ENCODE measurements at regions not wholly inside any gene's neighbourhood (a gene's known extent, or its start where the extent isn't known, plus 50 kb on each side); places are given as distances from the start of the nearest gene placed in this dataset.
"Not testable (repeated sequence)": the region's sequence is repeated elsewhere in the genome, so short reads cannot be mapped to it uniquely, and the experiment has no call there.

DNA sequence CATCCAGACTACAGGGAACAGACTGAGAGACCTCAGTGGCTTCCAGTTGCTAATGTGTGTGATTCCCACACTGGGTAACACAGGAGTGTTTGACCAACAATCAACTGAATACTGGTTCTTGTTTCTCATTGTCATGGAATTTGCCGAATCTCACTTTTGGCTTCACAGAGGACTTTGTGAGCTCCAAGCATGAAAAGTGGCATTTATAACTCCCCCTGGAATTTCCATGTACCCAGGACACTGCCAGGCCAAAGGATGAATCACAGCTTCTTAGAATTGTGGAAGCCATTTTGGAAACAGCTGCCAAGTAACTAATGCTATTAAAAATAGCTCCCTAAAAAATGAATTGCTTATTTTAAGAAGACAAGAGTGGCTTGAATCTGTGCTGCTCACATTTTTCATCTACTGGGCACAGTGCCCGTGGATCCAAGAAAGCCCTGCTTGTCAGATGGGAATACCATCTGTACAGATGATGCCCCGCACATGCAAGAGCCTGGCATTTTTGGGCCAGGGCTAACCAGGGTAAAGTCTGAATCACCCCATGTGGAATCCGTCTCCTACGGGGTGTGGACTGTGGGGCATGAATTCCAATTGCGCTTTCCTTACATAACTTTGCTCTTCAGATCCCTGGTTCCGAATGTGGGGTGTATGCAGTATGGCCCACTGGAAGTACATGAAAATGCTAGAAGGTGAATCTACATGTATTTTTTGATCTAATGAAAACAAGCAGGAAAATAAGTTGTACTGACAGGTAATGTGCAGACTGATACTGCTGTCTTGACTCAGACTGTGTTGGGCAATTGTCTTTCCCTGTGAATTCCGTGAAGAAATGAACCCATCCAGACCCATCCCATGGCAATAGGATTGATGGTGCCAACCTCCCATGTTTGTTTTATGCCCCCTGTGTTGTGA, 487.3 kb downstream of the SIPA1L2 start:
- peak; percentile 80 for DNase-seq (ENCODE audit: low spot score)

GRCh38 chr1:232141167-232141448, 488.8 kb downstream of the SIPA1L2 start:
- not testable (repeated sequence) for DNase-seq (ENCODE audit: low spot score)

DNA sequence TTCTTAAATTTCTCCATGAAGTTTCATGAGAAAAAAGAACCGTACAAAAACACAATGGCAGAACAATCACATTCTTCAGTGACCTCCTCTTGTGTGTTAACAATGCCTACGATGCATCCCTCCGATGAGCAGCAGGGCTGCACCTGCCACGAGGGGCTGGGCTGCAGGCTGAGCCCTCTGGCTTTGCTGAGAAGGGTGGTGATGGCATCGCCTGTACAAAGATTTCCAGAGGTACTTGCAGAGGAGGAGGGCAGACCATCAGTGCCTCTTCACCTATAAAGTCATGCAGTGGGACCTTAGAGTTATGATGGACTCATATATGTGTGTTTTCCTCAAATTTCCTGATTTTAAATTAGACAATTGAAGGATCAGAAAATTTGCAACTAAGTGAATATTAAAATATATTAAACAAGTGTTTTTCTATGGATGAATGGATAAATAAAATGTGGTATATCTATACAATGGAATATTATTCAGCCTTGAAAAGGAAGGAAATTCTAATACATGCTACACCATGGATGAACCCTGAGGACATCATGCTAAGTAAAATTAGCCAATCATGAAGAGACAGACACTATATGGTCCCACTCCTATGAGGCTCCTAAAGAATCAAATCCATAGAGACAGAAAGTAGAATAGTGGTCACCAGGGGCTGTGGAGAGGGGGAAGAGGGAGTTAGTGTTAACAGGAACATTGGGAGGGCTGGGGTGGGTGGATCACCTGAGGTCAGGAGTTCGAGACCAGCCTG, 489.3 kb downstream of the SIPA1L2 start:
- no peak for DNase-seq (ENCODE audit: low spot score)

- DNase-seq (ENCODE audit: low spot score), result no peak
These were observed 490.5 kb downstream of the SIPA1L2 start for GRCh38 chr1:232139444-232139843.

DNA sequence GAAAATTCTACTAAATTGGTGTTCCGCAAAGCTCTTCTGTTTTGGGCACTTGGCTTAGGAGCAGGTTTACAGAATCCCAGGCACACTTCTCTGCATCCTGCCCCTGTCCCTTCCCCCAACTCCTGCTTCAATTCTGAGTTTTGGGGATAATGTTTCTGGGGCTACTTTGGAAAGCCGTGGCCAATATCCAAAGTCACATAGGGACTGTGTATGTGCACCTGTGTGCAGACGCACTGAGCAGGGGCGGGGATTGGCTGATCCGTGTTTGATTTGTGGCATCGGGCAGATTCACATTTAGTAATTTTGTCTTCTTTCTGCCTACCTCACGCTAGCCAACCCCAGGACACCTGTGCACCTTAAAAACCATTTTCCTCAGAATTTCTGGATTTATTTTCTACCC, 491.9 kb downstream of the SIPA1L2 start:
- no peak for DNase-seq (ENCODE audit: low spot score)

DNA sequence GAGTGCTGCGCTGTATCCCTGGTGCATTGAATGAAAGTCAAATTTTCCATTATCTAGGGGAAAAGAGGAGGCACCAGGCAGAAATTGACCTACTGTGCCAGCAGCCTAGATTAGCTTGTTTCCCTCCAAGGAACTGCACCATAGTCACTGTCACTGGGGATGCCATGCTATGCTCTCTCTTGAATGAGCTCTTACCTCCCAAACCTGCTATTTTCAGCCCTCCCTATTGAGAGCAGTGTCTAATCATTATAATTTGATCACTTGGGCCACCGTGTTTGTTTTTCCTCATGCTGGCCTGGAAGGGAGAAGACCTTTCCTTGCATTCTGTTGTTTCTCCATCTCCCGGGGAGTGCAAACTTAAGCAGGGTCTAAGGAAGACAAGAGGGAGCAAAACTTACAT, 492.9 kb downstream of the SIPA1L2 start:
- DNase-seq (ENCODE audit: low spot score), result no peak

GRCh38 chr1:232136136-232136535, 493.8 kb downstream of the SIPA1L2 start:
- no peak for DNase-seq (ENCODE audit: low spot score)

DNA sequence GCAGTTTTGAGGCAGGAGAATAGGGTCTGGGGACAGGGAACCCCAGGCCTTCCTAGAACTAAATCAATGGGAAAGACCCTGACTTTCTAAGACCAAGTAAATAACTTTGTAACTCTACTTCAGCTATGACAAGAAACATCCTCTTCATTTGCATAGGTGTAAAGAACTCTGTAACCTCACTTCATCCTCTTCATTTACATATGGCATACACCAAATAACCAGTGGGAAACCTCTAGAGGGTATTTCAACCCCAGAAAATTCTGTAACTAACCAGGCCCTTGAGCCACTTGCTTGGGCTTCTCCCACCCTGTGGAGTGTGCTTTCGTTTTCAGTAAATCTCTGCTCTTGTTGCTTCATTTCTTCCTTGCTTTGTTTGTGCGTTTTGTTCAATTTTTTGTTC, 495.6 kb downstream of the SIPA1L2 start:
- DNase-seq (ENCODE audit: low spot score), result no peak

GRCh38 chr1:232132572-232132971, 497.4 kb downstream of the SIPA1L2 start:
- no peak for DNase-seq (ENCODE audit: low spot score)

DNA sequence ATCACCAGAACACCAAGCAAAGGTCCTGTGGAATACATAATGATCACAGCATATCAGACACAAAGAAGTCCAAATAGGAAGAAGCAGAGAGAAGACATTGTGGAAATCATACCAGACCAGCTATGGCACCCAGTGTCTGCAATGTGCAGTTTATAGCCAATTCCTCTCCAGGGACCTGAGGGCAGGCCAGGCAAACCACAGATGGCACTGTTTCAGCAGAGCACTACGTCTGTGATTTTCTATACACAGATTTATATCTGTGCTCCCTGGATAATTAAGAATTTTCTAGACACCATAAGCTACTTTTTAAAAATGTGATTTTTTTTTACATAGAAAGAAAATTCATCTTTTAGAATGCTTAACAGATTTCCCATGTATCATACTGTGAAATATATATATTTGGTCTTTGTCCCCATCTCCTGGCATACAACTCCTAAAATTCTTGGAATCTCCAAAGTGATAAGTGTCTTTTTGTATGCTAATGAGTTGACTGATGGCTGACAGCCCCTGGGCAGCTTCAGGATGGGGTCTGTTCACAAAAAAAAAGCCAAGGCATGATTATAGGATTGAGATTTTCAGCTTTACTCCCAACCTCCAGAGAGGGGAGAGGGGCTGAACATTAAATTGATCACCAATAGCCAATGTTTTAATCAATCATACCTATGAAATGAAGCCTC, 498.1 kb downstream of the SIPA1L2 start:
- no peak for DNase-seq (ENCODE audit: low spot score)

DNA sequence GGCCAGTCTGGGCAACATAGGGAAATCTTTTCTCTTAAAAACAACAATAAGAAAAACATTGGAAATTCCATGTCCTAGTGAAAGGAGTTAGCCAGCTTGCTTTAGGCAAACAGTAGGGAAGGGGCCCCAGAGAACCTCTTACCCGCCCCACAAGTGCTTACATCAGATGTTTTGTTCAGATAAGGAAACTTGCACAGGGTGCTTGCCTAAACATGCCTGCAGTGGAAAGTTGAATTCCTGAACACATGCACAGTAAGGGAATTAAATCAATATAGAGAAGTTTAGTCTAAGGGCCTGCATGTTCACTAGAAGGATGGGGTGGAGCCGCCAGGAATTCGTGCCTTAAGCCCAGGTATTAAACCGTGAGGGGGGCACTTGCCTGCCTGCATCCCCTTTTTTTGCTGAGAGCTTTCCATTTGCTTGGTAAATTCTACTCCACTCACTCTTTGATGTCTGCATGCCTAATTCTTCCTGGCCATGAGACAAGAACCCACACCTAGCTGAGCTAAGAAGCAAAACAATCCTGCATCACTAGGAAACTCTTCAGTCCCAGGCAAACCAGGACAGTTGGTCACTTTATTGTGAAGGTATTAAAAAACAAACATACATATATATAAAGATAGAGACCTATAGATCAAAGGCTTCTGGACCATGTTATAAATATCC, 499.0 kb downstream of the SIPA1L2 start:
- DNase-seq (ENCODE audit: low spot score), result no peak

- DNase-seq (ENCODE audit: low spot score), result no peak
These were observed 500.6 kb downstream of the DISC1 start for GRCh38 chr1:232127190-232127589.

- no peak for DNase-seq (ENCODE audit: low spot score)
These were observed 497.4 kb downstream of the DISC1 start for GRCh38 chr1:232123775-232124659.

GRCh38 chr1:232117903-232118302, 491.3 kb downstream of the DISC1 start:
- not testable (repeated sequence) for DNase-seq (ENCODE audit: low spot score)

GRCh38 chr1:232114985-232115384, 488.4 kb downstream of the DISC1 start:
- DNase-seq (ENCODE audit: low spot score), result no peak

DNA sequence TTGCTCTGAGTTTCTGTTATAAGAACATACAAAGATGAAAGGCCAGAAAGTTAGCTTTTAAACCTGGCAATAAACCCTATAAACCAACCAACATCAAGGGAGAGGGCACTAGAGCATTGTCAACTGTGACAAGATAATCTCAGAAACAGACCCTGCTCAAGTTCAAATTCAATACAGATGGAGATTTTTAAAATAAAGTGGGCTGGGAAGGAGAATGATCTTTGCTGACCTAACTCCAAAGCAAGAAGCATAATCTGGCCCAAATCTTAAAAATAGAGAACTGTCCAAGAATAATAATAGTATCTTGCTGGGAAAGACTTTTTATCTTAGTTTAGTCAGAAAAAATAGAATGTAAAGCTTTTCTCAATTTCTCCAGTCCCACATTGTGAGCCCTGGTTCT, 485.5 kb downstream of the DISC1 start:
- DNase-seq (ENCODE audit: low spot score), result peak; percentile 94

DNA sequence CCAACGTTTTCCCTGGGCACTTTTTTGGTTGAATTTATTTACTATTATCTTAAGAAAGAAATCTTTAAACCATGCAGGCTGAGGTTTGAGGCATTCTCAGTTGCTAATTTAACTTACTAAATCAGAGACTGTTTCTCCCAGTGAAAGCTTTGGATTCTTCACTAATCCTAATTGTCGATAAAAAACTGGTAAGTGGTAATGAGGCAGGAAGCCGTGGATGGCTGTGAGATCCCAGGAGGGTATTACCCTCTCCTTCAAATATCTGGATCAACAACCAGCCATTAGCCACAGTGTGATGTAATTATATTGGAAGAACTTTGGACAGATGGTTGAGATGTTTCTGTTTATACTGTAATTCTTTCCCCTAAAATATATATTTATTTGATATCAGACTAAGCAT, 485.0 kb downstream of the DISC1 start:
- DNase-seq (ENCODE audit: low spot score), result no peak

GRCh38 chr1:232110281-232111090, 483.9 kb downstream of the DISC1 start:
- peak; percentile 70 for DNase-seq (ENCODE audit: low spot score)

GRCh38 chr1:232109391-232109790, 482.8 kb downstream of the DISC1 start:
- no peak for DNase-seq (ENCODE audit: low spot score)

DNA sequence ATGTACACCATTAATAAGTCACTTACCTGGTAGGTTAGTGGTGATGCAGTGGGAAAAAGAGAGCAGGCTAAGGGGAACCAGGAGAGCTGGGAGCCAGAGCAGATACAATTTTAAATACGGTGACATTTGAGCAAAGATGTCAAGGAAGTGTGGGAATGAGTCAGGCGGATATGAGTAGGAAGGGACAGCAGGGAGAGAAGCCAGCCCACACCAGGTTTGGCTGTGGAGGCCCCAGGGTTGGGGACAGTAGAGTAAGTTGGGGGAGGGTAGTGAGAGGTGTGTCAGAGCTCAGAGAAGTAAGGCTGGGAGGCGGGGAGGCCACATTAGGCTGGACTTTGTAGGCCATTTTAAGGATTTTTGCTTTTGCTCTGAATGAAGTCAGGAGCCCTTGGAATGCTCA, 482.0 kb downstream of the DISC1 start:
- no peak for DNase-seq (ENCODE audit: low spot score)
